ENCODE measurements at regions not wholly inside any gene's neighbourhood (a gene's known extent, or its start where the extent isn't known, plus 50 kb on each side); places are given as distances from the start of the nearest gene placed in this dataset.

GRCh38 chr3:90011131-90011530, 903.7 kb downstream of the EPHA3 start:
- peak; percentile 62 for DNase-seq (ENCODE audit: low read depth, low spot score)

- DNase-seq (ENCODE audit: low read depth, low spot score), result no peak
Observed at GRCh38 chr3:90011596-90011995, 904.2 kb downstream of the EPHA3 start.

GRCh38 chr3:90011996-90012395, 904.6 kb downstream of the EPHA3 start:
- DNase-seq (ENCODE audit: low read depth, low spot score), result no peak

DNA sequence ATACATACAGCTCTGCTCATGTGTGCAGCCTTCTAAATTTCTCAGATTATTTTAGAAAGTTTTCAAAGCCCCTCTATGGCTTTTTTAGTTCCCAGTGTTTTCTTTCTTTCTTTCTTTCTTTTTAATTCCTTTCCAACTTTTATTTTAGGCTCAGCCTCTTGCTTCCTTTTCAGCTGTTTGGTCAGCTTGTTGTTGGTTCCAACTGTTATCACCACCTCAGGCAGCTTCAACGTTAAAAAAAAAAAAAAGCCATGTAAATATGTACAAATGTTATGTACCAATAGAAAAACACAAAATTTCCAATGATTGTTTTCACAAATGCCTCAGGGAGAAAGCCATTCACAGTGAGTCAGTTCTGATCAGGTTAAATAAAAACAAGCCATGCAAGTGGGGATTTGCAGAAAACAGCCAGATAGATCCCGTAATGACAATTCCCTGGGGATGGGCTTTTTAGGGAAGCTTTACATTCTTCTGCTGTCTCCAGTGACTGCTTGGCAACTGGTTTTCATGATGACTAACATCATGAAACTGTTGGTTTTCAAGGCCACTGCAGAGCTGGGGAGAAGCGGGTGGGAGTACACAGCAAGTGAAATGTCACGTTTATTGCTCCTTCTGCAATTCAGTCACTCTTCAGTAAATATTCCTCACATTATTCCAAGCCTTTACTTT, 908.4 kb downstream of the EPHA3 start:
- peak; percentile 82 for DNase-seq (ENCODE audit: low read depth, low spot score)

GRCh38 chr3:90016555-90016954, 909.1 kb downstream of the EPHA3 start:
- DNase-seq (ENCODE audit: low read depth, low spot score), result peak; percentile 23

DNA sequence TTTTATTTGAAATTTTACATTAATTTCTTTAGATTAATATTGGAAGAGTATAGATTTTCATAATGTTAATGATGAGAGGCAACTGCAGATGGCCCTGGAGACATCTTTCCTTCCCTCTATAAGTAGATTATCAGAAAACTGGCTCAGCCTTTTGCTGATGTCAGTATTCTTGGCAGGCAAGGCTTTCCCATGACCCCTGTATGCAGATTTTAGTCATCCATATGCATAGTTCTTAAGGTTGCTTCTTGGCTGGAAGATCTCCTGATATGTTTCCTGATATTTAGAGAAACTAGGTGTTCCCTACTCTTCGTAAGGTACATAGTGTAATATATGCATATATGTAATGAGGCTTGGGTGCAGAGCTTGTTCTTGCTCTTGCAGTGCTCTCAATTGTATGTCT, 911.4 kb downstream of the EPHA3 start:
- no peak for DNase-seq (ENCODE audit: low read depth, low spot score)

GRCh38 chr3:90025019-90025418, 917.6 kb downstream of the EPHA3 start:
- DNase-seq (ENCODE audit: low read depth, low spot score), result no peak

DNA sequence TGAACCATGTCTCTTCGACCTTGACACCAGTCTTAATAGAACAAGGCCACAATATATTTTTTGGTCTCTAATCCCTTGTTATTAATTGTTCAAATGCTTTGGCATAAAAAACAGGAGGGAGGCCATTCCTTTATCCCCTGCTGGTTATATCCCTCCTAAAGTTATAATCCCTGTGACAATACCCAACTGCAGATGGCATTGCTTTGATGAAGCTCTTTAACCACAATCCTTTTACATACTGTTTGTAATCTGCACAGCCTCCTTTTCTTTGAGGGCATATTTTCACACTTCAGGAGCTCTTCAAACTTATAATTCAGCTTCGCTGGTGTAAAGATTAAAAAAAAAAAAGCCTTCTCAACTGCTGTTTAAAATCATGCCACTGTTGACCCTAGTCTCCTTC, 919.0 kb downstream of the EPHA3 start:
- no peak for DNase-seq (ENCODE audit: low read depth, low spot score)

GRCh38 chr3:90031121-90031520, 923.7 kb downstream of the EPHA3 start:
- DNase-seq (ENCODE audit: low read depth, low spot score), result no peak

GRCh38 chr3:90032980-90033641, 925.7 kb downstream of the EPHA3 start:
- peak; percentile 35 for DNase-seq (ENCODE audit: low read depth, low spot score)

DNA sequence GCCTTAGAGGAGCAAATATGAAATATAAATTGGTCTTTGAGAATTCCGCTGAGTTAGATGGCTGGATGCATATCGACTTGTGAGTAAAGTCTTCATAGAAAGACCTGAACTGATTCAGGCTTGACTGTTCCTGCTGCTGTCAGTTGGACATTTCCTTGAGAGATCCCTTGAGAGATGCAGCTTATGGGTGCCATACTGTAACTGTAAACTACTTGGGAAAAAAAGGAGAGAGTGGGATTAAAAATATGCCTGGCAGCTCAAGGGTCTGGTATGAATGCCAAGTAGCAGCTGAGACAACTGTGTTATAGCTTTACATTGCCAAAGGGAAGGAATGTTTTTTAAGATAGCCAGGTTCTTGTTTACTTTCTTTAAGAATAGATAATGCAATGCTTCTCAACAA, 926.6 kb downstream of the EPHA3 start:
- no peak for DNase-seq (ENCODE audit: low read depth, low spot score)

DNA sequence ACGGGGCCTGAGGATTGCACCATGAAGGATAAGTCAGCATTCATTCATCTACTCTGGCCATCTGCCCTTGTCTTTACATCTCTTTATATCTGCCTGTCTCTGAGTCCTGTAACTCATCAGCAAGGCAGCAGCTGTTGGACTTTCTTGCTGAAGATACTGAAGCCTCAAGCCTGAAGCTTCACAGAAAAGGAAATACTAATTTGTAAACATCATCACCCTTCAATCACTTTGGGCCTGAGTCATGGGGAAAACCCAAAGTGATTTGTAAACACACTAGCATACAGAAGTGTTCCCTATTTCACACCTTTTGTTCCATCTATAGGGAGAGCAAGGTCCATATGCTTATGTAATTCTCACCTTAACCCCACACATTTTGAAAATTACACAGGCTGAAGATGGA, 928.2 kb downstream of the EPHA3 start:
- peak; percentile 12 for DNase-seq (ENCODE audit: low read depth, low spot score)

- no peak for DNase-seq (ENCODE audit: low read depth, low spot score)
Observed at GRCh38 chr3:90036939-90037469, 929.6 kb downstream of the EPHA3 start.

DNA sequence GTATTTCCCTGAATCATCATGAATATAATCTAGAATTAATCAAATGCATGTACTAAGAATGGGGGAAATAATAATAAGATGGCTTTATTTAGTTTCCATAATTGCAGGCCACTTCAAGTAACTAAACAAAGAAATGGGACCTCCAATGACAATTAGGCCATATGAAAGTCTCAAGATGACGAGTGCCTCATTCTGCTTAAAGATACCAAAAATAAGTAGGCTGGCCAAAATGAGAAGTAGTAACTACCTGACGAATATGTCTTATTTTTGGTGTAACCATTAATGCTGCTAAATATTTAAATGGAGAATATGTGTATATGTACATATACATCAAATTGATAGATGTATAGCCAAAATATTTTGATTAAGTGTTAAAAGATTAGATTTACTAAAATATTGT, 932.6 kb downstream of the EPHA3 start:
- no peak for DNase-seq (ENCODE audit: low read depth, low spot score)

DNA sequence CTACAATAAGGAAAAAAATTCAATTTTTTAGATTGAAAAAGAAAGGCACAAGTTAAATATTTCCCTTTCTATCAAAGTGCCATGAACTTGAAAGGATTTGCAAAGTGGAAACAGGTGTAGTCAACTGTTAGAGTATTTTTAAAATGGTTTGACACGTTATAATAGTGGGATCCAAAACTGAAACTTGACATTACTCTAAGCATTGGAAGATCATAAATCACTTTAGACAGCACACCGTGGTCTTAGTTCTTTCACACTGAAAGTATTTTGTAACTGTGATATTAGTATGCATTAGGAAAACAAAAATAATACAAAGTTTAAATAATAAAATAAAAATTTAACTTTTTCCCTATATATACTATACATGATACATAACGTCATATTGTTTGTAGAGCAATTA, 933.1 kb downstream of the EPHA3 start:
- DNase-seq (ENCODE audit: low read depth, low spot score), result no peak

- DNase-seq (ENCODE audit: low read depth, low spot score), result no peak
Observed at GRCh38 chr3:90041995-90042394, 934.6 kb downstream of the EPHA3 start.

DNA sequence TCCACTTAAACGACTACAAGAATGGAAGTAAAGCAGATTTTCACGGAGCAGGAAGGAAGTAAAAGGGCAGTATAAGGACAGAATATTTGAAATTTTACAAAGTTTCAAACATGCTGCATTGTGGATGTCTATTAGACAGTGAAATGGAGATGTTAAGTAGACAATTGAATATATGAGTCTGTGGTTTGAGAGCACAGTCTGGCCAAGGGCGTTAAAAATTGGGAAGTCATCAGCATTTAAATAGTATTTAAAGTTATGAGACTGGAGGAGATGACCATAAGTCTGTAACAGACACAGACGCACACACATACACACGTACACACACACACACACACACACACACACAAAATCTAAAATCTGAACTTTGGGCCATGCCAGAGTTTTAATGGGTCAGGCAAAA, 935.9 kb downstream of the EPHA3 start:
- no peak for DNase-seq (ENCODE audit: low read depth, low spot score)

GRCh38 chr3:90044084-90044816, 936.8 kb downstream of the EPHA3 start:
- no peak for DNase-seq (ENCODE audit: low read depth, low spot score)

GRCh38 chr3:90052425-90052950, 945.1 kb downstream of the EPHA3 start:
- DNase-seq (ENCODE audit: low read depth, low spot score), result no peak

- no peak for DNase-seq (ENCODE audit: low read depth, low spot score)
Observed at GRCh38 chr3:90054311-90054710, 946.9 kb downstream of the EPHA3 start.

DNA sequence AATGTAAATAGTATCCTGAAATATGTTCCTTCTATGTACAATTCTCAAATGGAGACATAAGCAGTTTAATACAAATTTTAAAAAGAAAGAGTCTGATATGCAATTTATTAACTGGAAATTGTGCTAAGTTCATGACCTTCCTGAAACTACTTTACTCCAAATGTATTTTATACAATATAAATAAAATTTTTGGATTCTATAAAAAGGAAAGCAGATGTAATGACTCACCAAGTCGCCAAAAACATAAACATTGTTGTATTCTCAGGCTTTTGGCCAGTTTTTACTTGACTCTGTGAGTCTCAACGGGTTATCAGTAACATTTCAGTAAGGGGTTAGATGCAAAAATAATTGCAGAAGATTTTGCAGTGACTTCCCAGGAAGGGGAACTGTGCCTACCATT, 948.2 kb downstream of the EPHA3 start:
- no peak for DNase-seq (ENCODE audit: low read depth, low spot score)

DNA sequence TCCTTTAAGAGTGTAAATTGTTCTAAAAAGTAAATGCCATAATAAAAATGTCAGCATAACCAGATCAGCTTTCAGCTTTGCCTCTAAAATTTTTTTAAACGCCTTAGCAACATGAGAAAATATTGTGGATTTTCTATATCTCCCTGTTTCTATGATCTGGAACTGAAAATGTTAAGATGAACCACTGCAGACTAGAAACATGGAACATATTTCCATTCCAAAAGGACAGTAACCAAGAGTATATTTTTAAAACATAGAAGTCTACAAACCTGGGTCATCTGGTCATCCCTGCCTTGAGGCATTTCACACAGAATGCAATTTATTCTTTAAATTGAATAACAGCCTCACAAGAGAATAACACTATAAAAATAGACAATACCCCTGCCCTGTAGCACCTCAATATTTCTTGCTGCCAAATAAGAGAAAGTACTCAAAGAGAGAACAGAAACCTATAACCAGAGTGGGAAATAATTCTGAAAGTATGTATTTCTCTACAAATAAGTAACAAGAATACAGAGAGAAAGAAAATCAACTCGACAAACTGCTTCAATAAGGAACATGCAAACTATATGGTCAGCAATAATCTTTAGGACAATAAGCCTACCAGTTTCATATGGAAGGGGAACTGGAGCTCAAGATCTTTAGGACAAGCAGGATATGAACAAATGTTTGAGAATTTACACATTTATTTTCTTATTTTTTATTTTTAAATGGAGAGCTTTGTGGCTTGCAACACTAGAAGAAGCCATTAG, 949.0 kb downstream of the EPHA3 start:
- no peak for DNase-seq (ENCODE audit: low read depth, low spot score)
